ENCODE measurements at regions not wholly inside any gene's neighbourhood (a gene's known extent, or its start where the extent isn't known, plus 50 kb on each side); places are given as distances from the start of the nearest gene placed in this dataset.

GRCh38 chr18:46242183-46242582 is 138.0 kb downstream of the HAUS1 start:
- Histone ChIP-seq H3K79me2 (ENCODE audit: insufficient read depth, low read length) (peaks cover 32% of the 10 kb centered on the region), H4K20me1 (ENCODE audit: insufficient read depth) (0 out of 2 replicates have a peak, but pooled peaks cover 4% of the 10 kb centered on the region)
- POLR2A ChIA-PET = no interaction called here

More at GRCh38 chr18:46242183-46242582, 138.0 kb downstream of the HAUS1 start:
- ATAC-seq (no peak), DNase-seq (ENCODE audit: low read depth, low spot score) (no peak)
- no peak overlapping the region for H3K4me3 ChIP-seq (replicated peaks in 1 of 2; ENCODE audit: low read depth in 1 of 2, low read length in 2 of 2)
- intact Hi-C loops (cut with micrococcal nuclease) = no loop called here
- ChIA-PET CTCF (no interaction called here), RAD21 (ENCODE audit: low non-redundant PET in 1 of 2, low total read pairs in 2 of 2, uncharacterized antibody in 2 of 2, unreplicated experiment in 2 of 2) (no interaction called here)
- H3K27me3 ChIP-seq (ENCODE audit: insufficient read depth, low read length) = no peaks in the 10 kb centered on the region
- no peaks in the 10 kb centered on the region for H3K9me2 ChIP-seq (ENCODE audit: insufficient read depth)
- no peak overlapping the region for H3K9ac ChIP-seq (ENCODE audit: low read length)
- BruUV-seq (replicated peaks) = no TSS peak
- no peaks in the 10 kb centered on the region for H3K36me3 ChIP-seq (ENCODE audit: control insufficient read depth in 1 of 2, insufficient read depth in 2 of 2, low read length in 2 of 2)
- H3K27ac ChIP-seq (ENCODE audit: low read depth, low read length) = no peak overlapping the region
- H2AFZ ChIP-seq (ENCODE audit: low read depth, low read length, poor library complexity, severe bottlenecking) = no peak overlapping the region
- no peaks in the 10 kb centered on the region for H3K4me1 ChIP-seq (ENCODE audit: control insufficient read depth in 1 of 2, insufficient read depth in 2 of 2, low read length in 2 of 2)
- H3K4me2 ChIP-seq (ENCODE audit: low read length) = no peak overlapping the region
- no peak for TF ChIP-seq SIN3A (IDR thresholded peaks at IDR 0.05; ENCODE audit: low read depth)
- no peak for TF ChIP-seq ATF3 (IDR thresholded peaks at IDR 0.05)
- no peak for TF ChIP-seq RAD21 (IDR thresholded peaks at IDR 0.05; ENCODE audit: low read depth)
- no peak for TF ChIP-seq EZH2 (IDR thresholded peaks at IDR 0.05)
- TF ChIP-seq ZFX (IDR thresholded peaks at IDR 0.05) = no peak
- TF ChIP-seq REST (IDR thresholded peaks at IDR 0.05; ENCODE audit: low read depth) = no peak
- no peak for TF ChIP-seq ZBTB33 (IDR thresholded peaks at IDR 0.05; ENCODE audit: extremely low read depth, insufficient replicate concordance, low read length)
- no peak for TF ChIP-seq EGR1 (IDR thresholded peaks at IDR 0.05; ENCODE audit: low read depth)
- TF ChIP-seq YY1 (IDR thresholded peaks at IDR 0.05; ENCODE audit: extremely low read depth, insufficient replicate concordance, low read depth, low read length) = no peak
- TF ChIP-seq SRF (IDR thresholded peaks at IDR 0.05; ENCODE audit: low read depth) = no peak
- no peak for TF ChIP-seq ZNF274 (IDR thresholded peaks at IDR 0.05; ENCODE audit: low read depth, low read length)
- no peak for TF ChIP-seq POLR2A (IDR thresholded peaks at IDR 0.05; ENCODE audit: borderline replicate concordance, extremely low read depth, insufficient read depth, insufficient read length)
- TF ChIP-seq CBX3 (IDR thresholded peaks at IDR 0.05; ENCODE audit: low read depth) = no peak
- H3K9me3 ChIP-seq (ENCODE audit: control insufficient read depth in 1 of 2, insufficient read depth in 1 of 2, low read depth in 1 of 2, low read length in 2 of 2) = no peaks in the 10 kb centered on the region

Data from HCT116 (cell line).